HG03521 (cell line): ENCODE measurements at regions not wholly inside any gene's neighbourhood (a gene's known extent, or its start where the extent isn't known, plus 50 kb on each side); places are given as distances from the start of the nearest gene placed in this dataset.
"Not testable (repeated sequence)": the region's sequence is repeated elsewhere in the genome, so short reads cannot be mapped to it uniquely, and the experiment has no call there.

Experiments
- ATAC-seq: cut with Tn5 transposase; IDR thresholded peaks from one replicate; pipeline ENCODE4 v1.9.1; 2021; ENCODE audit warnings: mild to moderate bottlenecking, moderate library complexity; ENCODE audit not compliant: unreplicated experiment

DNA sequence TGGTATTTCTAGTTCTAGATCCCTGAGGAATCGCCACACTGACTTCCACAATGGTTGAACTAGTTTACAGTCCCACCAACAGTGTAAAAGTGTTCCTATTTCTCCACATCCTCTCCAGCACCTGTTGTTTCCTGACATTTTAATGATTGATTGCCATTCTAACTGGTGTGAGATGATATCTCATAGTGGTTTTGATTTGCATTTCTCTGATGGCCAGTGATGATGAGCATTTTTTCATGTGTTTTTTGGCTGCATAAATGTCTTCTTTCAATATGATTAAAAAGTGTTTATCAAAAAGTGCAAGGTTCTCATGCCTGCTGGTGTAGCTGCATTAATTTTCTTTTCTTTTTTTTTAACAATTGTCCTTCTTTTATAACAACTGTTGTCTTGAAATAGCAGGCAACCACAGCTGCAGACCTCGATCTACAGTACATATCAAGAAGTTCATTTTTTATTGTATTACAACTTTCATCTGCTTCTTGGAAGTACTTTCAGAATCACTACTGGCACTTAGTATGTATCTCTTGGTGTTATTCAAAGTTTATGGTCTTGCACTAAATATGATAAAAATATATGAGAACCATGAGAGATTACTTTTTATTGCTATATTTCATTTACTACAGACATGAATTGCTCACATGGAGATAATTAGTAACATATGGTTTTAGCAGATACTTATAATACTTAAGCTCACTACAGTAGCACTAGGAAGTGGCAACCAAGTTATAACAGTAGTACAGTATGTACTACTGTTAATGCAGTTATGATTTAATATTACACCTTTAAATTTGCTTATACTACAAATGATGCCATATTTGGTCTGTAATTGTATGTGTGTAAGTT is 358.0 kb downstream of the ETV1 start:
- not testable (repeated sequence) for ATAC-seq

DNA sequence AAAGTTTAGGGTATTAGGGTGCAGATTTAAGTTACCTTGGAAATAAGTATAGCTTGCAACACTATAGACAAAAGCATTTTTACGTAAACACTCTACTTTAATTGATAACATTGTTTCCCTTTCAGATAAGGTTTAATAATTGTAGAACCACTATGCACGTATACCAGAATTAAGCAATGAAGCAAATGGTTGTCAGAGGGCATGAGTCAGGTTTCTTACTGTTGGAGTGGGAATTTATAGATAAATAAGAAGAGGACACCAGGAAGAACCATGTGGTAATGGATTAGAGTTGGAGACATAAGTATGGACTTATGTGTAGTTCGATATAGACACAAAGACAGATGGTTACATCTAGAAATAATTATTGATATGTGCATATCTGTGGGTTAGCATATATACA is 355.6 kb downstream of the ETV1 start:
- no peak for ATAC-seq

DNA sequence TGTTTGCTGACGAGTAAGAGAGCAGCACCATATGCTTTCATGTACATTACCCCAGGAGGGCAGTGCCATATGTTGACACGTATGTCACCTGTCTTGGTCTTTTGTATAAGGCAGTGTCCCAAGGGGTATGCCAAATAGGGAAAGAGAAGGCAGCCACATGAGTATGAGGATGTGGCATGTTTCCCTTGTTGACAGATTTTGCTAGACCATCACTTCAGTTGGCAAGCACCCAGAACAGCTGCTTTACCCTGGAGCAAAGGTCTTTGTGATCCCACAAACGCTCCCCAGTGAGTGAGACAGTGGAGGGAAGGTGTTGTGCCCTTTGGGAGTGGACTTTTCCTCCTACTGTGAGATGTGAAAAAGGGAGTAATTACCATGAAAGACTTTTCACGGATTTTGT is 350.1 kb downstream of the ETV1 start:
- no peak for ATAC-seq

DNA sequence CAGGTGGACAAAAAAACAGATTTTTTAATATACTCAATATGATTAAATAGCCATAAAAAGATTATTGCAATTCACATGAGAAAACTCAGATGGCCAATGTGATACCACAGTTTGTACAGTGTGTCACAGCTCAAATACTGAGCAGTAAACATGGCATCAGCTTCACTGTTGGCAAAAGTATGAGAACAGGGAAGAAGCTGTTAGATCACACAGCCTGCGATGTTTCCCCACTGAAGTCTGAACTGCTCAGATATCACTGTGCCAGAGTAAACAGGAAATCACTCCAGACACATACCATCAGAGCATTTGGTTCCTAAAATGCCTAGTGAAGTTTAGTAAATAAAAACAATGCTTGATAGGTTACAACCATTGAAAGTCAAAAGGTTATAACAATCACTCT is 347.8 kb downstream of the ETV1 start:
- no peak for ATAC-seq

DNA sequence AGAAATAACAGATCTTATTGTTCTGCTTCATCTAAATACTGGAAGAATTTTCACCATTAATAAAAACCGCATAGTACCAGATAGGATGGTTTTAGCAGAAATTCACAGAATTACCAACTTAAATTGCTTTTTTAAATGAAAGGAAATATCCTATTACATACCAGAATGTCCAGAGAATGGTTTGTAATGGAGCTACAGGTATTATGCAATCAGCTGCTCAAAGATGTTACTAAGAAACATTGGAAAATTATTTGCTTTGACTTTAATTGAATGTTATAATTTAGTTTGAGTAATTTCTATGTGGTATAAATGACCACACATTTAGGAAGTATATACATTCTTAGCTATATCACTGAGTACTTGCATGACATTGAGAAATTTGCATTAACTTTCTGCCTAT is 338.3 kb downstream of the ETV1 start:
- ATAC-seq: no peak

DNA sequence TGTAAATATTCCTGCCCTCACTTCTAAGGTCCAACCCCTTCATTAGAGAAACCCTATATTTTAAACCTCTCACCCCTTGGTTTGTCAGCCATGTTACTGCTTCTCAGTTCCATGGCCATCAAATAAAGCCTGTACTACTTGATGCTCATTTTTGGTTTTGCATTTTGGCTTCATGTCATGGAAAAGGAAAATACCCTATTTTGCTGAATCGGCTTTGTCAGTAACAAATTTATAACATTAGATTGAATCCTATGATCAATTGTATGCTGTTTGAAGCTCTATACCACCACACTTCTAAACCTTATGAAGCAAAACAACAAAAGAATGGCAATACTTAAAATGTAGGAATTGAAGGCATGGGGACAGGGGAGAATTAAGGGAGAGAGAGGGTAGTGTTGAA is 333.1 kb downstream of the ETV1 start:
- ATAC-seq: no peak

DNA sequence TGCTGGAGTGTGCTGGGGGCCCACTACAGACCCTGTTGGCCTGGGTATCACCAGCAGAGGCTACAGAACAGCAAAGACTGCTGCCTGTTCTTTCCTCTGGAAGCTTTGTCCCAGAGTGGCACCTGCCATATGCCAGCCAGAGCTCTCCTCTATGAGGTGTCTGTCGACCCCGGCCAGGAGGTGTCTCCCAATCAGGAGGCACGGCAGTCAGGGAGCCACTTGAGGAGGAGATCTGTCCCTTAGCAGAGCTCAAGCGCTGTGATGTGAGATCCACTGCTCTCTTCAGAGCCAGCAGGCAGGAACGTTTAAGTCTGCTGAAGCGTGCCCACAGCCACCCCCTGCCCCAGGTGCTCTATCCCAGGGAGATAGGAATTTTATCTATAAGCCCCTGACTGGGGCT is 316.2 kb downstream of the ETV1 start:
- ATAC-seq: no peak

DNA sequence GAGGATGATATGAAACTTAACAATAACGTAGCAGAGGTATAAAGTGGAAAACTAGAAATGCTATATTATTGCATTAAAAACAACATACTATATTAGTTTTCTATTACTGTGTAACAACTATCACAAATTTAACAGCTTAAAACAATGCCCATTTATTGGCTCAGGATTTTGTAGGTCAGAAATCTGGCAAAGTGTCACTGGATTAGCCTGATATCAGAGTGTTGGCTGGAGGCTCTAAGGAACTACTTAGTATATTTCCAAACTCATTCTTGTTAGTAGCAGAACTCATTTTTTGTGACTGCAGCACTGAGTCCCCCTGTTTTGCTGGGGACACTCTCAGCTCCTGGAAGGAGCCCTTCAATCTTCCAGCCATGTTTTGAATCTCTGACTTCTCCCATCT is 306.8 kb downstream of the ETV1 start:
- no peak for ATAC-seq

DNA sequence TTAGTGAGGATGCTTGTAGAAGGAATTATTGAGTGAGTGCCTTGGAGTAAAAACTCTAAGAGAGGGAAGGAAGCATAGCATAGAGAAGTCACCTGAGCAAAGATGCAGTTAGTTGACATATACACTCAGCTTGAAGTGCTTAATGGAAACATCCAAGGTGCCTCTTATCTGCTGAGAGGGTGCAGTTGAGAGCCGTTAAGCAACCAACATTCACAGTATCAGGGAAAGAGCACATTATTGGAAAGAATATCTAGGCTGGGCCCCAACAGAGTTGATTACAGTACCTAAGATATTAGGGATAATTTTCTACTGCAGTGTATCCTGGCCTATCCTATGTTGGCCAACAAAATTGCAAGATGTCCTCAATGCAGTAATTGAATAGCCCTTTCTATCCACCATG is 302.0 kb downstream of the ETV1 start:
- no peak for ATAC-seq

DNA sequence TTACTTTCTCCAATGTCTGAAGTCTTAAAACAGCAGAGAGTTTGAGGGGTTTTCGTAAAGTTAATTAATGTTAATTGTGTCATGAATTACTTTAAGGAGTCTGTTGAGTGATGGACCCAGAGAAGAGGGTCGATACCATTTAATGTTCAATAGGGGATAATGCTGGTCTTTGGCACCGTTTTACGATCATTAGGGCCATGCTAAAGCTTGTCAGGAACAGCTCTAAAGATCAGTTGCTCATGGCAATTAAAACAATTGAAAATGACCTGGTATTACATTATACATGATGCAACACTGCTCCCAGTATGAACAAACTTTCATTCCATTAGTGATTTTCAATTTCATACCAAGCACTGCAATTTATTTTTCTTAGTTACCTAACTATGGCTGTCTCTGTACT is 296.9 kb downstream of the ETV1 start:
- no peak for ATAC-seq

DNA sequence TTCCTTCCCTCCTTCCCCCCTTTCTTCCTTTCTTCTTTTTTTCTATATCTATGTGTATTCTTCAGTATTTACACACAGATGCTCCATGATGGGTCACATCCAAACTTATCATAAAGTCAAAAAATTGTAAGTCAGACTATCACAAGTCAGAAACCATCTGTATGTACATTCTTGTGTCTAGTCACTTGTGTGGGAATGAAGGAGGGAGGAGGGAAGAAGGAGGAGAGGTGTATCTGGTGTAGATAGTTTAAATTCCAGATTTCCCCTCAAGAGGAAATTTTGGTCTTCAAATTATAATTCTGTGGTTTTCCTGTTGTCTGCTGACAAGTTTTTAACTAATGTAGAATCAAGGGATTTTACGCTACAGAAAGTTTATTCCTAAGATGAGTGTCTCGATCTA is 287.2 kb downstream of the ETV1 start:
- no peak for ATAC-seq

DNA sequence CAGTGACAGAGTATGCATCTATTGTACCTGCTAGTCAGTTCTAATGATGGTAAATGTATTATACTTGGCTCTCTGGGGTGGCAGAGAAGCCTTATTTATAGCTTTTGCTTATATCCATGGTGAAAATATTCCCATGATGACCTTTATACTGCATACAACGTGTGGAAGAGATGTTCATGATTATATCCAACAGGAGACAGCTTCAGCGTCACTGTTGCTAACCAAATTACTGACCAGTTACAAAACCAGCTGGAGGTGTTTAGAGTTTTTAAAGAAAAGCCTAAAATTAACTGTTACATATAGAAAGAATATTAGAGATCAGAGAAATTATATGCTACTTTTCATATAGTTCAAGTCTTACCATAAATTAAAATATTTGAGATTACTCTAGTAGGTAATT is 280.8 kb downstream of the ETV1 start:
- no peak for ATAC-seq

DNA sequence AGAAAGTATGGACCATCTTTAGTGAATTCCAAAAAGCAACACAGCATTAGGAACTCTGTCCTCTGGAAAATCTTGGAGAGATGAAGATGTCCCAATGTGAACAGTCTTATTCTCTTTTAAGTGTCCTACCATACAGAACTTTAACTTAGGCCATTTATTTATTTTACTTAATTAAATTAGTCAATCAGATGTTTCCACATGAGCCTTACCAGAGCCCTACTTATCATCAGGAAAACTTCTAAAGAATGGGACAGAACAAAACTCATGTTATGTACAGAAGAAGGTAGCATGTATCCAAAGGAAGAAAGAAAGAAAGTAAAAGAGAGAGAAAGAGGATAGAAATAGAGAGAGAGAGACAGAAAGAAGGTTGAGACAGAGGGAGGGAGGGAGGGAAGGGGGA is 276.4 kb downstream of the ETV1 start:
- ATAC-seq: no peak

DNA sequence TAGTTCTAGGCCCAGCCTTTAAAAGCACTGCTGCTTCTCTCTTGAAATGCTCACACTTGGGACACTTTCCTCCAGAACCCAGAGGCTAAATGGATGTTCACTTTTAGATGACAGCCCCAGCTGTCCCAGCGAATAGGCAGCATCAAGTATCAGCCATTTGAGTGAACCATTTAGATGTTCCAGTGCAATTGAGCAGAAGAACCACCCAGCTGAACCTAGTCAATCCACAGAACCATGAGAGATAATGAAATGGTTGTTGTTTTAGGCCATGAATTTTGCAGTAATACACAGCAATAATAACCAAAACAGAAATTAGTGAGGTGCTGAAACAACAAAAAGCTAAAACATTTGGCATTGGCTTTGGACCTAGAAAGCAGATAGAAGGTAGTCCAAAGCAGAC is 273.9 kb downstream of the ETV1 start:
- ATAC-seq: no peak

DNA sequence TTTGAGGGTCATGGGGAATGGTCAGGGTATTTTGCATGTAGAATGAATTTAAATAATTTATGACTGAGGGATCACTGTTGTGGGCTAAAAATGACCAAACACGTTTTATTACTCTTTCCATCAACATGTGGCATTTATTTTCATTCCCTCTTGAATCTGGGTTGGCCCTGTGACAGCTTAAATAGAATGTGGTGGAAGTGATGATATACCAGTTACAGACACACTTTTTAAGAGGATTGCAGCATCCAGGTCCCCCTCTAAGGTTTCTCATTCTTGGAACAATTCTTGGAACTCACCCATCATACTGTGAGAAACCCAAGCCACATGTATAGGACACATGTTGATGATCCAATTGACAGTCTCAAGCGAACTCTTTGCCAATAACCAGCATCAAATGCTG is 272.4 kb downstream of the ETV1 start:
- no peak for ATAC-seq

DNA sequence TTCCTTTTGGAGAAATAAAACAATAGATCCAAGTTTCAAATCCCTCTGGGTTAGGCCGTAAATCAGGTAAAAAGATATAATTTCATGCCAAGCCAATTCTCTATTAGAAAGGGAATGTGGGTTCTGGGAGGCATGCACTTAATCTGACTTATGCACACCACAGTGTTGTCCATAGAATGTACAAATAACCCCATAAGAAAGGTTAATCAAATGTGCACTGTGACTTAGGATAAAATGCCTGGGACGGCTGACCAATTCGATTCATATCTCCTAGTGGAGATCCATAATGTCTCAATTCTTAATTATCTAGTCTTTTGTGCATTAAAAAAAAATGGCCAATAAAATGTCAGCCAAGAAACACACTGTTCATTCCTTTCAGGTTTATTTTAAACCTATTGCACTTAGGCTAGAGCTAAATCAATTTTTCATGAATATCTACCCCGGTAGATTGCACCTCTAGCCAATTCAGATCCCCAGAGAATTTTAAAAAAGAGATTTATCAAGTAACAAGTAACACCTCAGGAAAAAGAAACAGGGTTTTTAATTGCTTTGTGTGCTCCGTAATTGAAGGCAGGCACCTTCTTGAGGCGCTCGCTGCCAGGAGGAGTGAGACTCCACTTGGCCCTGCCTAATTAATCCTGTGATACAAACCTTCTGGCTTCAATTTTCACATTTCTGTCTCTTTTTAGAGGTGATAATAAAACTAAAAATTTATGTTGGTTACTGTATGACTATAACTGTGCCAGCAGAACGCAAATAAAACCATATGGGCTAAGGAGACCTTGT is 265.1 kb downstream of the ETV1 start:
- no peak for ATAC-seq

DNA sequence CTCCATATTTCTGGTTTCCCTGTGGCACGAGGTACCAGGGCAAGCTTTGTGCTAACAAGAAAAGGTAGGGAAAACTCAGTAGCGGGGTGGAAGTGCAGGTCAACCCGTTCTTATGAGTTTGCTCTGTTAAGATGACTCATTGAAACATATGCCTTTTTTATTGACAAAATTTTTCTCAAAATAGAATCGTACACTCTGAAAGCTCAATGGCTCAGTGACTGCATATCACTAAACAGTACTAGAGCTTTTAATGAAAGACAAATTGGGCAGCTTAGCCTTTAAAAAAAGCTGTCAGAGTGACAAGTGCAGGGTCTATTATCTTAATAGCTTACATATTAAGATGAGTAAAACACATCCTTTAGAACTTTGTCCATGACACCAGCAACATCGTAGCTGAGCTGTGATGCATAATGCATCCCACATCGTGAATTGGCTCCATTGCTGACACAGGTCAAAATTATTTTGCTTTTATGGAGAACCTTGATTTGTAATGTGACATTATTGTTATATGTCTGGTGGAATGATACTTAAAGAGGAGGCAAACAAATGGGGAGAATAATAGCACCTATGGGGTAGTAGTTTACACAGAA is 264.4 kb downstream of the ETV1 start:
- ATAC-seq: no peak

DNA sequence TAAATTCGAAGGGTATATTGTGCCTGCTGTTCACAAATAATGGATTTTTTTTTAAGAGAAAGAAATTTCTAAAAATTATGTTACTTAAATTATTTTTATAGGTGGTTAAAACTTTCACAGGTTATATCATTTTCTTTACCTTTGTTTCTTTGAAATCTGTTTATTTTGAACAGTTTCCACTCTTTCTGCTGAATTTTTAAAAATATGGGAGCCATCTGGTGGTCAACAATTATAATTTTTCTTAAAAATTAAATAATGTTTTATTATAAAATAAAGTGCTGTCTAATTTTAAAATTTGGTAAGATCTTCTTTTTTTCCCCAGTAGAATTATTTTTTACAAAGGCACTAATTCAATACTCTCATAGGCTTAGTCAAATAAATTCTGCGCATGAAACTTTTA is 263.9 kb downstream of the ETV1 start:
- ATAC-seq: no peak

DNA sequence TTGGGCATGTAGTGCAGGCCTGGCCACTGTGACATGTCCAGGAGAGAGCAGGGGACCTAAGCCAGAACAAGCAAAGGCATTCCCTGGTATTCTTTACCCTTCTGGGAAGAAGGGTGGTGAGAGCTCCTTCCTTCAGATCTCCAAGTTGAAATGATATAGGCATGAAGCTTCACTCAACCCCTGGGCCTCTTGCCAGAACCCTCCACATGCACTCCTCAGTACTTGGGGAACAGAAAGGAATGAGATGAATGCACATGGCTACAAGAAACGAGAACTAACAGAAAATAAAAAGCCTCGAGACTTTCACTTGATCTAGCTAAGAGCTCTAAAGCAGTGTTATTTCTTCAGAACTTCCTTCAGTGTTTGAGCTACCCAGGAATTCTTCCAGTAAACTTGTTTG is 262.2 kb downstream of the ETV1 start:
- ATAC-seq: no peak

DNA sequence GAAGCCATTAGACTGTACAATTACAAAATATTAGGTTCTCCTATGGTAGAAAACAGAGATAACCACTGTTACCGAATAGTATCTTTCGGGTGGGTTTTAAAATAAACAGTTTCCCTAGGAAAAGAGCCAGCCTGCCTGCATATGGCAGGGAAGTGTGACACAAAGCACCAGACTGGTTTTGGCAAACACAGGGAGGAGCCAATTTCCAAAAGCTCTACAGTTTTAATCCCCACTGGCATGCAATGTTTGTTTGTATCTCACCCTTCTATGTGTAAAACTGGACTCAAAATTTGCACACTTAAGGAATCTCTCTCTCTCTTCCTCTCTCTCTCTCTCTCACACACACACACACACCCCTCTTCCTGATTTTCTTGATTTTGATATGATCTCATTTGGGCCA is 261.7 kb downstream of the ETV1 start:
- no peak for ATAC-seq

DNA sequence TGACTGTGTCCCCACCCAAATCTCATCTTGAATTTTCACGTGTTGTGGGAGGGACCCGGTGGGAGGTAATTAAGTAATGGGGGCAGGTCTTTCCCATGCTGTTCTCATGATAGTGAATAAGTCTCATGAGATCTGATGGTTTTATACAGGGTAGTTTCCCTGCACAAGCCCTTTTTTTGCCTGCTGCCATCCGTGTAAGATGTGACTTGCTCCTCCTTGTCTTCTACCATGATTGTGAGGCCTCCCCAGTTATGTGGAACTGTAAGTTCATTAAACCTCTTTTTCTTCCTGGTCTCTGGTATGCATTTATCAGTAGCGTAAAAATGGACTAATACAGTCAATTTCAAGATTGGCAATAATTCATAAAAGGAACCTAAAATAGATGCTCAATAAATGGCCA is 261.0 kb downstream of the ETV1 start:
- ATAC-seq: not testable (repeated sequence)

DNA sequence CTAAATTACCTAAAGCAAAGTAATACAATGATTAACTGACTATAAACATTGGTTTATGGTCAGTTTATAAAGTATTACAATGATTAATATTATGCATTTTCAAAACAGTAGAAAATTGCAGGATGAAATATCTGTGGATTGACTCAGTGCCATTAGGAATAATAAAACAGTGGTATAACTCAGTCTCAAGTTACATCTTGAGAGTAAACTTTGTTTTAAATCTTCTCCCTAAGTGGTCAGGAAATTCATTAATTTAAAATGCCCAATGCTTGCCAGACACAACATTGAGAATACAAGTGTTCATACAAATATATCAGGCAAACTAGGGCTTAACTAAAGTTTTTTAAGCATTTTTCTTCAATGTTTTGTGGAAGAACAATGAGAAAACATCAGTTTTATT is 257.8 kb downstream of the ETV1 start:
- ATAC-seq: no peak
